ENCODE measurements at regions not wholly inside any gene's neighbourhood (a gene's known extent, or its start where the extent isn't known, plus 50 kb on each side); places are given as distances from the start of the nearest gene placed in this dataset.

- TF ChIP-seq CTCF (conservative IDR thresholded peaks at IDR 0.05) (no peak), ZFX (IDR thresholded peaks at IDR 0.05) (no peak)
Measured at GRCh38 chr15:98289747-98290146, 329.2 kb downstream of the ARRDC4 start.
